OCI-M2 (cell line): ENCODE measurements at regions not wholly inside any gene's neighbourhood (a gene's known extent, or its start where the extent isn't known, plus 50 kb on each side); places are given as distances from the start of the nearest gene placed in this dataset.

Source experiments
- DNase-seq: peaks from one replicate; lab custom pipeline; 2025; ENCODE audit not compliant: unreplicated experiment; lab: John Stamatoyannopoulos, UW

GRCh38 chr5:158082696-158083287 lies 223.8 kb upstream of the CLINT1 start:
- no peak for DNase-seq

GRCh38 chr5:158080112-158080511 lies 221.2 kb upstream of the CLINT1 start:
- DNase-seq, result no peak

- no peak for DNase-seq
These were observed 220.2 kb upstream of the CLINT1 start for GRCh38 chr5:158079097-158079496.

GRCh38 chr5:158074992-158075769 lies 216.2 kb upstream of the CLINT1 start:
- DNase-seq, result no peak

GRCh38 chr5:158074597-158074991 lies 215.6 kb upstream of the CLINT1 start:
- no peak for DNase-seq

GRCh38 chr5:158070859-158071258 lies 211.9 kb upstream of the CLINT1 start:
- no peak for DNase-seq

DNA sequence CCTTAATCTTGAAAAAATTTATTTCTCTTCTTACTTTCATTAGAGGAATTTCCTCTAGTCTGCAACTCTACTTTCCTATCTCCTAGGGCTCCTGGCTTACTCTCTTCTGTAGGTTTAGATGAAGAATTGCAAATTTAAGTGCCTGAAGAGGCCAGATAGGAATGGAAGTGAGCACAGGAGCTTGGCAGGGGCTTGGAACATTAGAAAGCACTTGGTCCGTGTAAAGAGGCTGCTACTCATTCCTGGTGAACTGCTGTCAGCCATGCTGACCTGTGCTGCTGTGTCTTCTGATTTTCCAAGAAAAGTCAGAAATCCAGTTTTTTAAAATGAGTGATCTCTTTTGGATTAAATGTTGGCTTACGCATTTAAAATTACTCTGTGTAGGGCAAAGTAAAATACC lies 210.9 kb upstream of the CLINT1 start:
- DNase-seq, result no peak

- no peak for DNase-seq
These were observed 210.0 kb upstream of the CLINT1 start for GRCh38 chr5:158068964-158069363.

DNA sequence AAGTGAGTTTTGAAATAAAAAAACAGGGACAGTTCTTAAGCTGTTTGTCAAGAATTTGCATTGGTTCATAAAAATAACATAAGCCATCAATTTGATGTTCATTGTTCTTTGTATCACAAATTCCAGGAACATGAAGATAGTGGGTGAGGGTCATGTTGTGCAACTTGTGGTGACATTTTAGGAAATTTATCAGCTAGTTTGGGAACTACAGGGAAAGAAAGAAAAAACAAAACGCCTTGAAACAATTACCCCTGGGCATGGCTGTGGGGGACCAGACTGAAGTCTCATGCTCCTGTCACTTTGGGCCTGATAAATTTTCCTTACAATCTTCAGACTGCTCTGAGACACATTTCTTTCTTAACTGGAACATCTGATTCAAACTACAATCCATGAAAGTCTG lies 207.1 kb upstream of the CLINT1 start:
- DNase-seq, result no peak

- DNase-seq, result no peak
These were observed 205.6 kb upstream of the CLINT1 start for GRCh38 chr5:158064334-158065123.

- no peak for DNase-seq
These were observed 204.1 kb upstream of the CLINT1 start for GRCh38 chr5:158063052-158063451.

DNA sequence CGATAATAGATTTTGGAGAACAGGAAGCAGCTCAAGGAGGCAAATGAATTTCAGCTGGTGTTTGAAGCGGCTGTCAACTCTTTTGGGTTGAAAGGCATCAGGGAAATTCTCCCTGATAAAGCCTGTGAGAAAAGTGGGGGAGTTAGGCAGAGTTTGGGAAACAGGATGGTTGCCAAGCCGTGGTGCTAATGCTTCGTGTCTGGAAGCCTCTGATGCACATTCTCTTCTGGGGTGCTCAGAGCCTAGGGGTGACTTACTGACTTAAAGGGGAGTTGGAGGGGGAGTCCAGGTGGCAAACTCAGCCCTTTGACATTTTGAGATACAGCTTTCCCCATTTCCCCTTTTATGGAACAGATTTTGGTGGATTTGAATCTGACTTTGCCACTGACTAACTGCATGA lies 202.5 kb upstream of the CLINT1 start:
- no peak for DNase-seq

- no peak for DNase-seq
These were observed 201.3 kb upstream of the CLINT1 start for GRCh38 chr5:158060212-158060611.

DNA sequence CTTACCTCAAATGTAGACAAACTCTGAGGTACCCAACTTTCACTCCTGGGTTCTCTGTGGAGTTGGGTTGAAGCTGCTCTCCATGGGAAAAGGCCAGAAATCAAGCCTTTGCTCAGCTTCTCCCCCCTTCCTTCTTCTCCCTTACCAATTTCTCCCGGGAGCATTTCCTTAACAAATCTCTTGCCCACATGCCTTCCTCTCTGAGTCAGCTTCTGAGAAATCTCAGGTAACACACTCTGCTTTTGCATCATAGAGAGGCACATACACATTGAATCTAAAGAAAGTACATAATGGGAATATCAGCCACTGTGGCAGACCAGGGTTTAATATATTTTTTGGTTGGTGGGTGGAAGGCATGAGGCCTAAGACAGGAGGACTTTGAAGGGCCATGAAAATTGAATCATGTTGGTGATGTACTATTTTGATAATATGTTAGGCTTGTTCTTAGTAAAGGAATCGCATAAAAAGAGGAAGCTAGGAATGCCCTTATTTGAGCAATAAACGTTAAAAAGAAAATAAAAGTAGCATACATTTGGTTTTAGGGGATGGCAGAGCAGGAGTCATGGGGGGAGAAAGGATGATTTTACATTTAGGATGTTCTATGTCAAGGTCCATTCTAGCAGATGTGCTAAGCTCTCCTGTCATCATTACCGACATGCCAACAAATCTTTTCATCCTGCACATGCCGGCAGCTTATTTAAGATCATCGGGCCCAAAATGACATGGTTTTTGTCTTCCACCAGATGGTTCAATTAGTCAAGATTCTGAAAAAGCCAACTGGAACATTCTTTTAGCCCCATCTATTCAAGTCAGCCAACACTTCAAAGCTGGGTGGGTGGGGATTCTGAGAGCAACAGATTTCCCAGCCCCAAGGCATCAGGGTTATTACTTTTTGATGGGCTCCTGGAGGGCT lies 199.5 kb upstream of the CLINT1 start:
- DNase-seq, result no peak

- no peak for DNase-seq
These were observed 197.3 kb upstream of the CLINT1 start for GRCh38 chr5:158056130-158056825.

DNA sequence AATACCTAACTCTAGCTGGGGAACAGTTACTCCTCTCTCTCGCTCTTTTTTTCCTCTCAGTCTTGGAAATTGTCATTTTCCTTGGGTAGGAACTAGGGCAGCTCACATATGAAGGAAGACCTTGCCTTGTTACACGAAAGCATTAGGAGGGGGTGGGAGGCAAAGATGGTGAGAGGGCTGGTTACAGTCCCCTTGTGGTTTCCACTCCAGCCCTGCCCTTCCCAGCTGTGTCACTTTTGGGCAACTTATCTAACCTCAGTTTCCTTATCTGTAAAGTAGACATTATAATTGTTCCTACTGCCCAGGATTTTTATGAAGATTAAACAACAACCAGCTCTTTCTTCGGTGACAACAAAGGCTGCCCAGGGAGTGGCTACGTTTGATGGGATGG lies 196.2 kb upstream of the CLINT1 start:
- DNase-seq, result no peak

DNA sequence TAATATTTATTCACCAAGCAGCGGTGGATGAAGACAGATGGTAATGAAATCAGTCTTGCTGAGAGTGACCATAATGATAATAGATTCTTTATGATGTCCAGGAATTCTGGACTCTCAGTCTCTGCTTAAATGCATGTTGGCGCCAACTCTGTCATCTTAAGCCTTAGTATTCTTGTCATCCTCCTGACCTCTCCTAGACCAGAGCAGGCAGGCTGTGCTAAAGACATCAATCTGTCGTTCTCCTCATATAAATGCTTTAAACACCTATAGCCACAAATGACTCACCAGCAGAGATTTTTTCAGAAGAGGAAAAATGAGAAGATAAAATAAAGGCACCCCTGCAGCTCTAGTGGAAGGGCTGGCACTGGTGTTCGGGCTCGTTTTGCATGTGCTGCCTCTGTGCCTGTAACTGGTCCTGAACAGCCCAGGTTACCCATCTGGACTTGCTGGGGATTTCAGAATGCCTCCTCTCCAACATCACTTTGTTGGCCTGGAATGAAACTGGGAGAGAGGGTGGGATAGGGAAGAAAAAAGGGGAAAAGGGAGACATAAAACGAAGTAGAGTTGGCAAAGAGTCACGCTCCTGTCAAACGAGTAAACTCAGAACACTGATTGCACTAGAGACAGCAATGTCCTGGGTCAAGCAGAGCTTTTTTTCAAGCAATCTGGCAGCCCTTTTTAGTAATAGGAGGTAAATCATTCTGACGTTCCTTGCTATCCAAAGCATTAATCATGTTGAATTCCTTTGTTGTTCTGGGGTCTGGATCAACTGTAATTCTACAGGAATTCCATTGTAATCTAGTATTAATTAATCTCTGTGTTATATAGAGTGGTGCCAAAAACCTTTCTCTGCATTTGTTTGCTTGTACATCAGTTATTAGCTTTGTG lies 195.5 kb upstream of the CLINT1 start:
- no peak for DNase-seq

DNA sequence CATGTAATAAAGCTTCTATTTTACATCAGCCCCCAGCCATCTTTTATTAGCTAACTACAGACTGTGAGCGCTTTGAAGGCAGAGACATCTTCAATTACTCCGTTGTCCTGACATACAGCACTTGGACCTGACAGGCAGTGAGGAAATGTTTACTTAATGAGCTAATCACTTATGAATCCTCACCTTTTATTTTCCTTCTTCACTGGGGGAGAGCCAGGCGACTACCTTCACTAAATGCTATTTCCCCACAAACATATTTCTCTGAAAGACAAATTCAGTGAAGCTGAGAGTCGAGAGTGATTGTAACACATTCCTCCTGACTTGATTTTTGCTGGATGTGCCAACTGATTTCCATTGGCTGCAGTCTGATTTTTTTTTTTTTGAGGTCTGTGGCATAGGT lies 192.1 kb upstream of the CLINT1 start:
- no peak for DNase-seq

GRCh38 chr5:158050421-158050820 lies 191.5 kb upstream of the CLINT1 start:
- no peak for DNase-seq
